ENCODE measurements at regions not wholly inside any gene's neighbourhood (a gene's known extent, or its start where the extent isn't known, plus 50 kb on each side); places are given as distances from the start of the nearest gene placed in this dataset.

- no peak overlapping the region for H2AFZ ChIP-seq (ENCODE audit: low read length)
- H3K9ac ChIP-seq (ENCODE audit: low read depth, low read length, poor library complexity, severe bottlenecking) = no peak overlapping the region
- no peaks in the 10 kb centered on the region for H3K9me2 ChIP-seq (replicated peaks; ENCODE audit: low read depth, low read length)
- H3K9me3 ChIP-seq (ENCODE audit: insufficient read depth, low read depth, low read length) = no peaks in the 10 kb centered on the region
- no peaks in the 10 kb centered on the region for H3K27me3 ChIP-seq (ENCODE audit: insufficient read depth, low read length, poor library complexity, severe bottlenecking)
- no peak overlapping the region for H3K4me3 ChIP-seq (ENCODE audit: low read length, poor library complexity, severe bottlenecking)
- TF ChIP-seq EZH2phosphoT487 (IDR thresholded peaks at IDR 0.05; ENCODE audit: borderline replicate concordance) (no peak), CTCF (conservative IDR thresholded peaks at IDR 0.05; ENCODE audit: low read length) (no peak)
- H3K79me2 ChIP-seq (ENCODE audit: insufficient read depth, low read length) = no peaks in the 10 kb centered on the region
- no peaks in the 10 kb centered on the region for H3K4me1 ChIP-seq (ENCODE audit: insufficient read depth, low read length, poor library complexity, severe bottlenecking)
- no peaks in the 10 kb centered on the region for H4K20me1 ChIP-seq (ENCODE audit: insufficient read depth, low read length, poor library complexity, severe bottlenecking)
- H3K36me3 ChIP-seq (ENCODE audit: insufficient read depth, low read length) = no peaks in the 10 kb centered on the region
- H3F3A ChIP-seq (ENCODE audit: low read depth) = no peaks in the 10 kb centered on the region
- H3K4me2 ChIP-seq (ENCODE audit: low read depth, low read length, poor library complexity, severe bottlenecking) = no peak overlapping the region
Observed at GRCh38 chr9:573691-574410, 267.6 kb upstream of the DMRT1 start.

- Histone ChIP-seq H3K79me2 (ENCODE audit: insufficient read depth, low read length) (no peaks in the 10 kb centered on the region), H3F3A (ENCODE audit: low read depth) (no peaks in the 10 kb centered on the region), H4K20me1 (ENCODE audit: insufficient read depth, low read length, poor library complexity, severe bottlenecking) (no peaks in the 10 kb centered on the region), H3K4me3 (ENCODE audit: low read length, poor library complexity, severe bottlenecking) (no peak overlapping the region), H3K36me3 (ENCODE audit: insufficient read depth, low read length) (no peaks in the 10 kb centered on the region), H3K9me3 (ENCODE audit: insufficient read depth, low read depth, low read length) (no peaks in the 10 kb centered on the region), H3K4me1 (ENCODE audit: insufficient read depth, low read length, poor library complexity, severe bottlenecking) (no peaks in the 10 kb centered on the region), H3K9ac (ENCODE audit: low read depth, low read length, poor library complexity, severe bottlenecking) (no peak overlapping the region), H3K27me3 (ENCODE audit: insufficient read depth, low read length, poor library complexity, severe bottlenecking) (no peaks in the 10 kb centered on the region), H3K4me2 (ENCODE audit: low read depth, low read length, poor library complexity, severe bottlenecking) (no peak overlapping the region), H2AFZ (ENCODE audit: low read length) (no peak overlapping the region), H3K9me2 (replicated peaks; ENCODE audit: low read depth, low read length) (no peaks in the 10 kb centered on the region)
- TF ChIP-seq EZH2phosphoT487 (IDR thresholded peaks at IDR 0.05; ENCODE audit: borderline replicate concordance) = no peak
Observed at GRCh38 chr9:575139-575538, 266.4 kb upstream of the DMRT1 start.

GRCh38 chr9:580652-581342, 260.7 kb upstream of the DMRT1 start:
- no peak overlapping the region for H3K4me2 ChIP-seq (ENCODE audit: low read depth, low read length, poor library complexity, severe bottlenecking)
- no peaks in the 10 kb centered on the region for H3K79me2 ChIP-seq (ENCODE audit: insufficient read depth, low read length)
- H3F3A ChIP-seq (ENCODE audit: low read depth) = no peaks in the 10 kb centered on the region
- H3K36me3 ChIP-seq (ENCODE audit: insufficient read depth, low read length) = no peaks in the 10 kb centered on the region
- H2AFZ ChIP-seq (ENCODE audit: low read length) = no peak overlapping the region
- no peaks in the 10 kb centered on the region for H3K9me3 ChIP-seq (ENCODE audit: insufficient read depth, low read depth, low read length)
- no peak overlapping the region for H3K4me3 ChIP-seq (ENCODE audit: low read length, poor library complexity, severe bottlenecking)
- no peaks in the 10 kb centered on the region for H4K20me1 ChIP-seq (ENCODE audit: insufficient read depth, low read length, poor library complexity, severe bottlenecking)
- no peaks in the 10 kb centered on the region for H3K9me2 ChIP-seq (replicated peaks; ENCODE audit: low read depth, low read length)
- H3K9ac ChIP-seq (ENCODE audit: low read depth, low read length, poor library complexity, severe bottlenecking) = no peak overlapping the region
- H3K27me3 ChIP-seq (ENCODE audit: insufficient read depth, low read length, poor library complexity, severe bottlenecking) = no peaks in the 10 kb centered on the region
- TF ChIP-seq CTCF (conservative IDR thresholded peaks at IDR 0.05; ENCODE audit: low read length) = no peak
- no peak for TF ChIP-seq EZH2phosphoT487 (IDR thresholded peaks at IDR 0.05; ENCODE audit: borderline replicate concordance)
- H3K4me1 ChIP-seq (ENCODE audit: insufficient read depth, low read length, poor library complexity, severe bottlenecking) = no peaks in the 10 kb centered on the region
